CD14-positive monocyte (primary cell): ENCODE measurements at regions not wholly inside any gene's neighbourhood (a gene's known extent, or its start where the extent isn't known, plus 50 kb on each side); places are given as distances from the start of the nearest gene placed in this dataset.

Source experiments
- DNase-seq, 3 donors: peaks; one replicate each; pipeline ENCODE4 v3.0.0-alpha.2; 2011 to 2022
- H2AFZ ChIP-seq: 2 replicates; pipeline ENCODE4 v1.6.0; 2012; ENCODE audit warnings: mild to moderate bottlenecking, low read depth, low read length, inconsistent platforms; ENCODE audit not compliant: insufficient read depth, poor library complexity, severe bottlenecking
- H3K27ac ChIP-seq, 2 donors: 1 replicate in 1 of 2; 2 replicates in 1 of 2; pipeline ENCODE4 v1.5.1; 2012 to 2013; ENCODE audit warnings: low read length in 2 of 2, control low read depth in 1 of 2, inconsistent platforms in 1 of 2, low read depth in 1 of 2, mild to moderate bottlenecking in 1 of 2
- H3K27me3 ChIP-seq, 2 donors: one replicate each; pipeline versions ENCODE4 v1.6.0 to v1.6.1; 2011 to 2013; ENCODE audit warnings: low read length in 2 of 2; ENCODE audit not compliant: control insufficient read depth in 2 of 2, insufficient read depth in 2 of 2
- H3K36me3 ChIP-seq, 2 donors: replicated peaks in 1 of 2; 1 replicate in 1 of 2; 2 replicates in 1 of 2; pipeline versions ENCODE4 v1.5.1 to v1.6.1; 2012 to 2013; ENCODE audit warnings: low read length in 2 of 2, control low read depth in 1 of 2, inconsistent platforms in 1 of 2, mild to moderate bottlenecking in 1 of 2; ENCODE audit not compliant: insufficient read depth in 2 of 2, control insufficient read depth in 1 of 2
- H3K4me1 ChIP-seq, 2 donors: 1 replicate in 1 of 2; 2 replicates in 1 of 2; pipeline versions ENCODE4 v1.5.1 to v1.6.1; 2012 to 2013; ENCODE audit warnings: low read length in 2 of 2, control low read depth in 1 of 2, inconsistent platforms in 1 of 2, mild to moderate bottlenecking in 1 of 2, moderate library complexity in 1 of 2; ENCODE audit not compliant: insufficient read depth in 2 of 2, control insufficient read depth in 1 of 2
- H3K4me2 ChIP-seq: replicated peaks from 2 replicates; pipeline ENCODE3; 2012; ENCODE audit warnings: low read length, moderate library complexity, mild to moderate bottlenecking; ENCODE audit not compliant: poor library complexity, severe bottlenecking; ENCODE audit errors: extremely low read depth
- H3K4me3 ChIP-seq, 3 experiments: fragments of 200-600 bp in 1 of 3; sonication (generic) in 1 of 3; replicated peaks in 1 of 3; 1 replicate in 2 of 3; 2 replicates in 1 of 3; pipeline ENCODE4 v1.5.1; 2011 to 2013; ENCODE audit warnings: low read length in 3 of 3, mild to moderate bottlenecking in 3 of 3, control low read depth in 2 of 3, low read depth in 2 of 3, inconsistent platforms in 1 of 3, moderate library complexity in 1 of 3
- H3K79me2 ChIP-seq: 2 replicates; pipeline ENCODE4 v1.6.0; 2012; ENCODE audit warnings: mild to moderate bottlenecking, control low read depth, inconsistent platforms, low read length, moderate library complexity; ENCODE audit not compliant: insufficient read depth
- H3K9ac ChIP-seq: 2 replicates; pipeline ENCODE4 v1.6.0; 2017; ENCODE audit warnings: low read length, mild to moderate bottlenecking; ENCODE audit not compliant: insufficient read depth, poor library complexity, severe bottlenecking
- H3K9me3 ChIP-seq, 2 donors: replicated peaks in 1 of 2; 1 replicate in 1 of 2; 2 replicates in 1 of 2; pipeline versions ENCODE4 v1.5.1 to v1.6.1; 2012 to 2013; ENCODE audit warnings: low read length in 2 of 2, control low read depth in 1 of 2; ENCODE audit not compliant: control insufficient read depth in 1 of 2, insufficient read depth in 1 of 2
- H4K20me1 ChIP-seq: 2 replicates; pipeline ENCODE4 v1.6.0; 2012; ENCODE audit warnings: mild to moderate bottlenecking, low read length, control low read depth, moderate library complexity; ENCODE audit not compliant: insufficient read depth
- H3K27ac Mint-ChIP-seq, 7 donors: one replicate each; pipeline ENCODE4 v1.8.0; 2020; ENCODE audit warnings: mild to moderate bottlenecking in 7 of 7, mixed read lengths in 7 of 7, moderate library complexity in 6 of 7, inconsistent platforms in 2 of 7
- H3K27me3 Mint-ChIP-seq, 3 donors: one replicate each; pipeline ENCODE4 v1.8.0; 2021 to 2022; ENCODE audit warnings: low read depth in 3 of 3, mild to moderate bottlenecking in 3 of 3, mixed read lengths in 3 of 3, moderate library complexity in 3 of 3, inconsistent platforms in 1 of 3
- H3K36me3 Mint-ChIP-seq, 2 donors: one replicate each; pipeline ENCODE4 v1.8.0; 2020; ENCODE audit warnings: mixed read lengths in 2 of 2, inconsistent platforms in 1 of 2, mild to moderate bottlenecking in 1 of 2
- H3K4me1 Mint-ChIP-seq: one replicate; pipeline ENCODE4 v1.8.0; 2020; ENCODE audit warnings: mild to moderate bottlenecking, mixed read lengths
- H3K4me3 Mint-ChIP-seq, 2 donors: one replicate each; pipeline ENCODE4 v1.8.0; 2020; ENCODE audit warnings: mild to moderate bottlenecking in 2 of 2, mixed read lengths in 2 of 2, moderate library complexity in 1 of 2
- H3K9me3 Mint-ChIP-seq, 7 donors: one replicate each; pipeline ENCODE4 v1.8.0; 2020 to 2022; ENCODE audit warnings: mixed read lengths in 7 of 7, mild to moderate bottlenecking in 6 of 7, moderate library complexity in 6 of 7, inconsistent platforms in 2 of 7
- WGBS: methylation state at CpG from one replicate; pipeline ENCODE4 v1.1.5; 2013; ENCODE audit warnings: missing lambda C conversion rate; ENCODE audit not compliant: insufficient coverage; 5-methylcytosine and 5-hydroxymethylcytosine counted together
- intact Hi-C, 2 donors: fragments of 100-400 bp; cut with micrococcal nuclease; formaldehyde crosslinking; loops; one replicate each; pipeline versions ENCODE4 v1.15.0 to v1.15.1; 2023
- TF ChIP-seq, protein P1 (sequence below): fragments of 200-600 bp; IDR thresholded peaks from one replicate; pipeline ENCODE4 v1.8.0; 2022; ENCODE audit warnings: antibody characterized with exemption, mild to moderate bottlenecking

DNA sequence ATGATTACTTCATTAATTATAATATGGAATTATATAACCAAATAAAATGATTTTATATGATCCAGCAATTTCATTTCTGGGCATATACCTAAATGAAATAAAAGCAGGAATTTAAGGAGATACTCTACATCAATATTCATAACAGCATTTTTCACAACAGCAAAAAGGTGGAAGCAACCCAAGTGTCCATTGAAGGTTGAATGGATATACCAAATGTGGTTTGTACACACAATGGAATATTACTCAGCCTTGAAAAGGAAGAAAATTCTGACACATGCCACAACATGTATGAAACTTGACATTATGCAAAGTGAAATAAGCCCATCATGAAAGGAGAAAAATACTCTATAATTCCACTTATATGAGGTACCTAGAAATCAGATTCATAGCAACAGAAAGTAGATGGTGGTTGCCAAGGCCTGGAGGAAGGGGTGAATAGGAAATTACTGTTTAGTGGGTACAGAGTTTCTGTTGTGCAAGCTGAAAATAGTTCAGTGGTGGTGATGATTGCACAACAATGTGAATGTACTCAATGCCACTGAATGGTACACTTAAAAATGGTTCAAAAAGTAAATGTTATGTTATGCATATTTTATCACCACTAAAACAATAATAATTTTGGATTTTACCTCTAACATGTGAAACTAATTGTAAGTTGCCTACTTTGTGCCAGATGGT lies 471.5 kb downstream of the SPRY1 start:
- Histone ChIP-seq H3K4me1 (no peaks in the 10 kb centered on the region), H3K4me3 (no peak overlapping the region), H4K20me1 (no peaks in the 10 kb centered on the region), H3K27me3 (no peaks in the 10 kb centered on the region), H3K79me2 (no peaks in the 10 kb centered on the region), H3K9me3 (no peaks in the 10 kb centered on the region), H3K4me2 (no peak overlapping the region), H3K9ac (no peak overlapping the region), H3K36me3 (no peaks in the 10 kb centered on the region), H2AFZ (no peak overlapping the region), H3K27ac (no peak overlapping the region)
- Mint-ChIP-seq H3K4me3 (no peak overlapping the region), H3K9me3 (peaks cover 0 to 8% (median 0%) of the 10 kb centered on the region in 7 donors), H3K27me3 (peaks cover 0 to 2% (median 0%) of the 10 kb centered on the region in 3 donors), H3K4me1 (no peaks in the 10 kb centered on the region), H3K27ac (no peak overlapping the region), H3K36me3 (no peaks in the 10 kb centered on the region)
- intact Hi-C loops = no loop called here
- DNase-seq = no peak
- TF ChIP-seq, protein P1, sequence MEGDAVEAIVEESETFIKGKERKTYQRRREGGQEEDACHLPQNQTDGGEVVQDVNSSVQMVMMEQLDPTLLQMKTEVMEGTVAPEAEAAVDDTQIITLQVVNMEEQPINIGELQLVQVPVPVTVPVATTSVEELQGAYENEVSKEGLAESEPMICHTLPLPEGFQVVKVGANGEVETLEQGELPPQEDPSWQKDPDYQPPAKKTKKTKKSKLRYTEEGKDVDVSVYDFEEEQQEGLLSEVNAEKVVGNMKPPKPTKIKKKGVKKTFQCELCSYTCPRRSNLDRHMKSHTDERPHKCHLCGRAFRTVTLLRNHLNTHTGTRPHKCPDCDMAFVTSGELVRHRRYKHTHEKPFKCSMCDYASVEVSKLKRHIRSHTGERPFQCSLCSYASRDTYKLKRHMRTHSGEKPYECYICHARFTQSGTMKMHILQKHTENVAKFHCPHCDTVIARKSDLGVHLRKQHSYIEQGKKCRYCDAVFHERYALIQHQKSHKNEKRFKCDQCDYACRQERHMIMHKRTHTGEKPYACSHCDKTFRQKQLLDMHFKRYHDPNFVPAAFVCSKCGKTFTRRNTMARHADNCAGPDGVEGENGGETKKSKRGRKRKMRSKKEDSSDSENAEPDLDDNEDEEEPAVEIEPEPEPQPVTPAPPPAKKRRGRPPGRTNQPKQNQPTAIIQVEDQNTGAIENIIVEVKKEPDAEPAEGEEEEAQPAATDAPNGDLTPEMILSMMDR = no peak

DNA sequence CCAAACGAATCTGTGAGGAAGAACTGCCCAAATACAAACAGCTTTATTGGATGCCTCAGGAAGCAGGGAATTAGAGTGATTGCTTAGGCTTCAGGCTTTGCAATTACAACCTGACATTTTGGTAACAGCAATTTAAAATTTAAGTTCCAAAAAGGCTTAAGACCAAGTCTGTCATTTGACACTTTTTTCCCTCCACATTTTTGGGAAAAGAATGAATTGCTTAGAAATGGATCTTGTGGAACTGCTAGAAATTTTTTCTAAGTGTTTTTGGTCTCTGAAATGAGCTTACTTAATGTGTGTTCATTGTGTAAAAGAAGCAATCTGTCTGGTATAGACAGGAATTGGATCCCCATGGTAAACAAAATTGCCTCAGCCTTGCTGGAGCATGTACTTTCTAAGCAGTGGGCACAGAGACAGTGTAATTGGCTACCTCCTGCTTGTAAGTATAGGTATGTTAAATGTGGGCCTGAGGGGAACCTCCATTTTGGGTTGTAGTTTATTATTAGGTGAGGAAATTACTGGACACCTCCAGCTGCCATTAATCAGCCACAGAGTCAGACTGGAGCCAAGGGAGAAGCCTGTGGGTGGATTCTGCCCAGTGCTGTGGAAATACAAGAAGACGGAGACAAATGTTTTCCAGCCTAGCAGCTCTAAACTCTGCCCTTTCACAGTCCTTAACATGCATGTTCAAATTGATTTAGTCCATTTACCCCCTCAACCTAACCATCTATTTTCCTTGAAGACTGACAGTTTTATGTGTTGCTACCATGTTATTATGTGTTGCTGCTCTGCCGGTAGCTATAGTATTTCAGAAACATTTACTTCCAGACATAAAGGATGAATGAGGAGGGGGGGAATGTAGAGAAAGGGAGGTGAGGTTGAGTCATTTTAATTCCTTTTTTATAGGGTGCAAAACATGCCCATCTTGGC lies 473.0 kb downstream of the SPRY1 start:
- Mint-ChIP-seq H3K36me3 (no peaks in the 10 kb centered on the region), H3K27ac (no peak overlapping the region), H3K4me1 (no peaks in the 10 kb centered on the region), H3K9me3 (peaks cover 0 to 6% (median 0%) of the 10 kb centered on the region in 7 donors), H3K27me3 (peaks cover 0 to 2% (median 0%) of the 10 kb centered on the region in 3 donors), H3K4me3 (no peak overlapping the region)
- Histone ChIP-seq H3K36me3 (no peaks in the 10 kb centered on the region), H3K9ac (no peak overlapping the region), H3K4me3 (no peak overlapping the region), H3K27ac (no peak overlapping the region), H3K27me3 (no peaks in the 10 kb centered on the region), H4K20me1 (no peaks in the 10 kb centered on the region), H3K4me1 (no peaks in the 10 kb centered on the region), H2AFZ (no peak overlapping the region), H3K79me2 (no peaks in the 10 kb centered on the region), H3K9me3 (no peaks in the 10 kb centered on the region), H3K4me2 (no peak overlapping the region)
- WGBS = no CpG with 5 or more reads among the region's 3 CpGs
- no peak for DNase-seq
- TF ChIP-seq, protein P1 = no peak
- intact Hi-C loops = no loop called here
